VCaP (cell line): ENCODE measurements at regions not wholly inside any gene's neighbourhood (a gene's known extent, or its start where the extent isn't known, plus 50 kb on each side); places are given as distances from the start of the nearest gene placed in this dataset.

Experiments used
- H3K27ac ChIP-seq: fragments of 450-650 bp; 2 replicates; pipeline ENCODE4 v1.5.1; 2017
- TF ChIP-seq, protein P1 (sequence below): fragments of 450-650 bp; conservative IDR thresholded peaks from 2 replicates; pipeline ENCODE4 v1.5.1; 2017; ENCODE audit warnings: mild to moderate bottlenecking, moderate library complexity

DNA sequence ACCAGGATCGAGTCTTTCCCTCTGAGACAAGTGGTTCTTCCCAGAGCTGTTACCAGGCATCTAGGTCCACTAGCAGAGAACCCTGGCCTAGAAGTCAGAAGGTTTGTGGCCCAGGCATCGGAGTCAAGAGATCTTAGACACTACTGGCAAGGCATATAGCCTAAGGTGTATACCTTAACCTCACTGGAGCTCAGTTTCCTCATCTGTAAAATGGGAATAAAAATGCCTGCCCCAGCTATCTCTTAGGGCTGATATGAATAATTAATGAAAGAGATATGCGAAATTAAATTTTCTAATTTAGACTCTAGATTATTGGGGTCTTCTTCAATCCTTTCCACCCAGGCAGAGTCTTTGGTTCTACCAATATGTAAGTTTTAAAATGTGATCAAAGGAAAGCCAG, 60.5 kb upstream of the NLK start:
- H3K27ac ChIP-seq: no peak overlapping the region
- TF ChIP-seq, protein P1, sequence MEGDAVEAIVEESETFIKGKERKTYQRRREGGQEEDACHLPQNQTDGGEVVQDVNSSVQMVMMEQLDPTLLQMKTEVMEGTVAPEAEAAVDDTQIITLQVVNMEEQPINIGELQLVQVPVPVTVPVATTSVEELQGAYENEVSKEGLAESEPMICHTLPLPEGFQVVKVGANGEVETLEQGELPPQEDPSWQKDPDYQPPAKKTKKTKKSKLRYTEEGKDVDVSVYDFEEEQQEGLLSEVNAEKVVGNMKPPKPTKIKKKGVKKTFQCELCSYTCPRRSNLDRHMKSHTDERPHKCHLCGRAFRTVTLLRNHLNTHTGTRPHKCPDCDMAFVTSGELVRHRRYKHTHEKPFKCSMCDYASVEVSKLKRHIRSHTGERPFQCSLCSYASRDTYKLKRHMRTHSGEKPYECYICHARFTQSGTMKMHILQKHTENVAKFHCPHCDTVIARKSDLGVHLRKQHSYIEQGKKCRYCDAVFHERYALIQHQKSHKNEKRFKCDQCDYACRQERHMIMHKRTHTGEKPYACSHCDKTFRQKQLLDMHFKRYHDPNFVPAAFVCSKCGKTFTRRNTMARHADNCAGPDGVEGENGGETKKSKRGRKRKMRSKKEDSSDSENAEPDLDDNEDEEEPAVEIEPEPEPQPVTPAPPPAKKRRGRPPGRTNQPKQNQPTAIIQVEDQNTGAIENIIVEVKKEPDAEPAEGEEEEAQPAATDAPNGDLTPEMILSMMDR: no peak

DNA sequence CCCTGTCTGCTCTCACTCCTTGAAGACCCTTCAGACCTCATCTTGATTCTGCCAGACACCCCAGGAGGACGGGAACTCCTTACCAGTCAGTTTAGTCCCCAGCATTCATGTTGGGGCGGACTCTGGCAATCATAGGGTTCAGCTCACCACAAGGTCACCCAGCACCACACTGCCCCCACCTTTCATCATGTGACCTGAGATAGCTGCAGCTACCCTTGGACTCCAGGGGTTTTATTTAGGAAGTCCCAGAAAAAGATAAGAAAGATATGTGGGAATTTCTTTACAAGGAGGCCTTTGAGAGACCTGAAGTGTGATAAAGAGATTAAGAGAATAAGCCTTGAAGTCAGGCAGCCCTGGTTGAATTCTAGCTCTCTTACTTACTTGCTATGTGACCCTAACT, 59.8 kb upstream of the NLK start:
- TF ChIP-seq, protein P1: no peak
- no peak overlapping the region for H3K27ac ChIP-seq

DNA sequence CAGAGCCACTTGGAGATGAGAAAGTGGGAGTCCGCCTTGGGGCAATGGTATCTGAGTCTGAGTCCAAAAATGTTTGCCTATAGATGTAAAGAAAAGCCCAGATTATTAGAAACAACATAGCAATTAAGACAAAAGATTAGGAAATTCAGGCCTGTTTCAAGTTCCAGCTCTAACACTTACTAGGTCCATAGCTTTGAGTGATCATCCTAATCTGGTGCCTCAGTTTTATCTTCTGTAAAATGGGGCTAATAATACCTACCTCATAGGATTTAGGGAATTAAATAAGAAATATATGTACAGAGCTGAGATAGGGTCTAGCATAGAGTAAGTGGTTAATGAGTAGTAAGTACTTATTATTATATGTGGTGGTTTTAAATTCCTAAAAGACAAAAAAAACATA, 58.6 kb upstream of the NLK start:
- TF ChIP-seq, protein P1: no peak
- H3K27ac ChIP-seq: no peak overlapping the region

DNA sequence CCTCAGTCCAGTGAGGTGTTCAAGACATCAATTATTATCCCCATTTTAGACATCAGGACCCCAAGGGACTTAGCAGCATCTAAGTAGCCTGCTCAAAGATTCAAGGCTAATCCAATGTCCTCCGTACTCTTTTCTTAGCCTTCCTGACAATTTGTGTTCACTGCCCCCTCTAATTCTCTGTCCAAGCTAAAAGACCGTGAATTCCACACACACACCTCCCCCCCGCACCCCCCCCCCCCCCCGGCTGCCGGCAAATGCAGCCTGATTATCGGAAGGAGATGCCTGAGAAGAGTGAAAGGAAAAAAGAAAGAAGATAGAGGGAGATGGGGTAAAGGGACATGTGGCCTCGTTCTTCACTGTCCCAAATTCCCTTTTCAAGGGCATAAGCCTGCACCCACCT, 58.1 kb upstream of the NLK start:
- no peak overlapping the region for H3K27ac ChIP-seq
- TF ChIP-seq, protein P1: no peak

DNA sequence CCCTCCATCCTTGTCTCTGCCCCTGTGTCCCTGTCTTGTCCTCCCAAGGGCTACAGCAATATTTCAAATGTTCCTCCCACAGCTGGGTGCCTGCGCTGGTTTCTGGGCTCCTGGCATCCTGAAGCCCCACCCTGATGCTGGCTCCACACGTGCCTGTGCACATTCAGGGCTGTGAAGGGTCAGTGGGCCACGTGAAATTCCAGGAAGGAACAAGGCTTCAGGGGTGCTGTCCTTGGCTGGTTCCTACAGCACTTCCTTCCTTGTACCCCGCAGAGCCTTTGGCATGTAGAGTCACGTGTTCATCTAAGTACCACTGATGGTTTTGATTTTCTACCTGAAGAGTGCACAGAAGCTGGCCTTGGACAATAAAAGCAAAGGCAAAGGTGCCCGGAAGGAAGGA, 57.7 kb upstream of the NLK start:
- no peak overlapping the region for H3K27ac ChIP-seq
- TF ChIP-seq, protein P1: no peak

DNA sequence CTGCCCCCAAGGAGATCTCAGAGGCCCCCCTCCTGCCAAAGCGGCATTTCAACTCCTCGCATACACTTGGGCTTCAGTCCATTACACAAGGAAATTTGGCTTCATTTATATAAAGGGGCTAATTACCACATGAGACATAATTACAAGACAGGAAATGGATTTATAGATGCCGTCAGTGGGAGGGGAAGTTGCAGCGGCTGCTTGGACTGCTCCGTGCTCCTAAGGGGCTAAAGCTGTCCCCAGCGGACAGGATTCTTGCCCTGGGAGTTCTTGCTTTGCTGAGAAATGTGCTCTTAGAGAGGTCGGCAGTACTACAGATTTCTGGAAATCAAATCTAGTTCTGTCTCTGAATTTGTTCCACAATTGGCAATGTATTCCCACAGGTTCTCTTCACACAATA, 57.2 kb upstream of the NLK start:
- no peak overlapping the region for H3K27ac ChIP-seq
- TF ChIP-seq, protein P1: no peak

DNA sequence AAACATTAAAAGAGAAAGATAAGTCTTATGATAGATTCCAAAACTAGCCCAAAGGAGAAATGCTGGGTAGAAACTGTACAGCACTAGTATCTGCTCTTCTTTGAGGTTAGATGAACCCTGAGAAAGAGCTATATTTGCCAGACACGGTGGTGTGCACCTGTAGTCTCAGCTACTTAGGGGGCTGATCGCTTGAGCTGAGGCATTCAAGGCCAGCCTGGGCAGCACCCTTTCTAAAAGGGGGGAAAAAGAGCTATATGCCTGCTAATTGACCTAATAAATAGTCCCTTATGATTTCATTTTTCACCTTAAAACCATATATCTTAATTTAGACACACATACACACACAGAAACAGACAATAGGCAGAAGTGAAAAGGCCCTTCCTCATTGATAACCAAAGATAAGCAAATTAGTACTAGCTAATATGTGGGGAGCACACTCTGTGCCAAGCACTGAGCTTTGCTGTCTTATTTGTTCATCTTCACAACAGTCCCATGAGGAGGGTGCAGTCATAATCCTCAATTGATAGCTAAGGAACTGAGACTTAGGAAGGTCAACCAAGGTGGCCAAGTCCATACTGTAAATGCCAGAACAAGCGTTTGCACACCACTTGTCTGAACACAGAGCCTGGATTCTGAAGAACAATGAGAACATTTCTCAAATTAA, 56.6 kb upstream of the NLK start:
- TF ChIP-seq, protein P1: no peak
- H3K27ac ChIP-seq: no peak overlapping the region
